Suprapubic skin (tissue), 4 donors: ENCODE measurements at regions not wholly inside any gene's neighbourhood (a gene's known extent, or its start where the extent isn't known, plus 50 kb on each side); places are given as distances from the start of the nearest gene placed in this dataset.

ENCODE experiments used
- DNase-seq, 2 donors: peaks; one replicate each; pipeline ENCODE4 v3.0.0-alpha.2; 2019; ENCODE audit warnings: low spot score in 2 of 2
- H3K27ac ChIP-seq: fragments of 200-600 bp; sonication (generic); one replicate; pipeline ENCODE4 v1.5.1; 2019
- H3K27me3 ChIP-seq: fragments of 200-600 bp; sonication (generic); one replicate; pipeline ENCODE4 v1.5.1; 2019
- H3K36me3 ChIP-seq: fragments of 200-600 bp; sonication (generic); one replicate; pipeline ENCODE4 v1.5.1; 2019
- H3K4me1 ChIP-seq: fragments of 200-600 bp; sonication (generic); one replicate; pipeline ENCODE4 v1.5.1; 2019
- H3K4me3 ChIP-seq: fragments of 200-600 bp; sonication (generic); one replicate; pipeline ENCODE4 v1.5.1; 2019; ENCODE audit warnings: mild to moderate bottlenecking
- H3K9me3 ChIP-seq: fragments of 200-600 bp; sonication (generic); one replicate; pipeline ENCODE4 v1.5.1; 2019
- EP300 ChIP-seq: sonication (generic); formaldehyde crosslinking; IDR thresholded peaks from one replicate; pipeline ENCODE4 v1.6.1; 2017; ENCODE audit warnings: antibody characterized with exemption
- POLR2A ChIP-seq, 2 donors: fragments of 450-650 bp; IDR thresholded peaks; one replicate each; pipeline ENCODE4 v1.6.1; 2017; ENCODE audit warnings: antibody characterized with exemption in 2 of 2, mild to moderate bottlenecking in 2 of 2, moderate library complexity in 2 of 2
- POLR2AphosphoS5 ChIP-seq, 3 donors: sonication (generic); formaldehyde crosslinking; IDR thresholded peaks; one replicate each; pipeline ENCODE4 v1.6.1; 2017; ENCODE audit warnings: antibody characterized with exemption in 3 of 3
- WGBS: methylation state at CpG from one replicate; pipeline ENCODE4 v1.1.5; 2018; 5-methylcytosine and 5-hydroxymethylcytosine counted together
- TF ChIP-seq, protein P1 (sequence below), 2 donors: fragments of 200-600 bp in 1 of 2; fragments of 450-650 bp in 1 of 2; sonication (generic) in 1 of 2; IDR thresholded peaks; one replicate each; pipeline ENCODE4 v1.5.1; 2016 to 2019; ENCODE audit warnings: antibody characterized with exemption in 2 of 2, mild to moderate bottlenecking in 1 of 2, moderate library complexity in 1 of 2

DNA sequence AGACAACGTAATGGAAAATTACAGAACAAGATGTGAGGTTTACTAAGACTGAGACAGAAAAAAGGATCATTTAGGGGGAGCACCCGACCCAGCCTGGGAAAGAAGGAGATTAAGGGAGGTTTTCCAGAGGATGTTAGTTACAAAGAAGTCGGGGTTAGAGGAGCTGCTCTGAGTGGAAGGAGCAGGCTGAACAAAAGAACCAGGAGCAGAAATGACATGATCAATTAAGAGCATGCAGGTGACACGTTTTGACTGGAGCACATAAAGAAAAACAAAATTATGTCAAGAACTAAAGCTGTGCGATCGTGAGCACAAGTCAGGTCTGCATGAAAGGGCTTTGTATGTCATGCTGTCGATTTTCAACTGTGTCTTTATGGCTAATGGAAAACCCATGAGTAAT is 417.3 kb upstream of the MARCKS start:
- H3K9me3 ChIP-seq = no peaks in the 10 kb centered on the region
- no peak for DNase-seq
- WGBS = 87% methylated on average over 7 of the region's 7 CpGs
- no peak for TF ChIP-seq POLR2A (IDR thresholded peaks at IDR 0.05)
- TF ChIP-seq EP300 = no peak
- TF ChIP-seq, protein P1, sequence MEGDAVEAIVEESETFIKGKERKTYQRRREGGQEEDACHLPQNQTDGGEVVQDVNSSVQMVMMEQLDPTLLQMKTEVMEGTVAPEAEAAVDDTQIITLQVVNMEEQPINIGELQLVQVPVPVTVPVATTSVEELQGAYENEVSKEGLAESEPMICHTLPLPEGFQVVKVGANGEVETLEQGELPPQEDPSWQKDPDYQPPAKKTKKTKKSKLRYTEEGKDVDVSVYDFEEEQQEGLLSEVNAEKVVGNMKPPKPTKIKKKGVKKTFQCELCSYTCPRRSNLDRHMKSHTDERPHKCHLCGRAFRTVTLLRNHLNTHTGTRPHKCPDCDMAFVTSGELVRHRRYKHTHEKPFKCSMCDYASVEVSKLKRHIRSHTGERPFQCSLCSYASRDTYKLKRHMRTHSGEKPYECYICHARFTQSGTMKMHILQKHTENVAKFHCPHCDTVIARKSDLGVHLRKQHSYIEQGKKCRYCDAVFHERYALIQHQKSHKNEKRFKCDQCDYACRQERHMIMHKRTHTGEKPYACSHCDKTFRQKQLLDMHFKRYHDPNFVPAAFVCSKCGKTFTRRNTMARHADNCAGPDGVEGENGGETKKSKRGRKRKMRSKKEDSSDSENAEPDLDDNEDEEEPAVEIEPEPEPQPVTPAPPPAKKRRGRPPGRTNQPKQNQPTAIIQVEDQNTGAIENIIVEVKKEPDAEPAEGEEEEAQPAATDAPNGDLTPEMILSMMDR (IDR thresholded peaks at IDR 0.05) = no peak
- no peak for TF ChIP-seq POLR2AphosphoS5 (IDR thresholded peaks at IDR 0.05)
- no peaks in the 10 kb centered on the region for H3K36me3 ChIP-seq
- H3K27me3 ChIP-seq = no peaks in the 10 kb centered on the region
- no peak overlapping the region for H3K27ac ChIP-seq
- no peak overlapping the region for H3K4me3 ChIP-seq
- peaks cover 4% of the 10 kb centered on the region for H3K4me1 ChIP-seq

DNA sequence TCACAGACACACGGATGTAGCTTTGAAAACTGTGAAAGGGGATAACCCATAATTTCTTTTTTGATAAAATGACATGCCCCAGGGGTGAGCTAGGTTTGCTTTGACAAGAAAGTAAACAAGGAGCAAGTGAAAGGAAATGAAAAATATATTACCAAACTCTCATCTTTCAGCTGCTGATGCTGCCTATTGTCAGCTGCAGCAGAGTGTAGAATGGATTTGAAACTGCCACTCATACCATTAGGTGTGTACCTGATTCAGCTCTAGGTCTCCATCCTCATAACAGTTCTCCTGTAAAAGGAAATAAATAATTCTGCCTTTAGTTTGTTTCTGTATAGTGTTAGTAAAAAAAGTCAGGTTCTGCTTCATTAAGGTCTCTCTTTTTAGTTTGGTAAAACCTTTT is 415.1 kb upstream of the MARCKS start:
- 66% methylated on average over 1 of the region's 1 CpG for WGBS
- H3K4me3 ChIP-seq = no peak overlapping the region
- H3K9me3 ChIP-seq = no peaks in the 10 kb centered on the region
- no peak for DNase-seq
- TF ChIP-seq, protein P1 (IDR thresholded peaks at IDR 0.05) = no peak
- TF ChIP-seq POLR2A (IDR thresholded peaks at IDR 0.05) (no peak), POLR2AphosphoS5 (IDR thresholded peaks at IDR 0.05) (no peak), EP300 (no peak)
- H3K27ac ChIP-seq = no peak overlapping the region
- H3K4me1 ChIP-seq = no peaks in the 10 kb centered on the region
- no peaks in the 10 kb centered on the region for H3K27me3 ChIP-seq
- H3K36me3 ChIP-seq = no peaks in the 10 kb centered on the region

DNA sequence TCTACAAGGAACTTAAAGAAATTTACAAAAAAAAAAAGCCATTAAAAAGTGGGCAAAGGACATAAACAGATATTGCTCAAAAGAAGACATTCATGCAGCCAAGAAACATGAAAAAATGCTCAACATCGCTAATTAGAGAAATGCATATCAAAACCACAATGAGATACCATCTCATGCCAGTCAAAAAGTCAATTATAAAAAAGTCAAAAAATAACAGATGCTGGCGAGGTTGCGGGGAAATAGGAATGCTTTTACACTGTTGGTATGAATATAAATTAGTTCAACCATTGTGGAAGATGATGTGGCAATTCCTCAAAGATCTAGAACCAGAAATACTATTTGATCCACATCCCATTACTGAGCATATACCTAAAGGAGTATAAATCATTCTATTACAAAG is 411.9 kb upstream of the MARCKS start:
- Histone ChIP-seq H3K27me3 (no peaks in the 10 kb centered on the region), H3K4me1 (peaks cover 4% of the 10 kb centered on the region), H3K36me3 (no peaks in the 10 kb centered on the region), H3K27ac (no peak overlapping the region), H3K9me3 (no peaks in the 10 kb centered on the region), H3K4me3 (no peak overlapping the region)
- DNase-seq = no peak
- TF ChIP-seq, protein P1 (IDR thresholded peaks at IDR 0.05) = no peak
- TF ChIP-seq POLR2AphosphoS5 (IDR thresholded peaks at IDR 0.05) = no peak
- TF ChIP-seq POLR2A (IDR thresholded peaks at IDR 0.05) = no peak
- no peak for TF ChIP-seq EP300
- 90% methylated on average over 3 of the region's 3 CpGs for WGBS

DNA sequence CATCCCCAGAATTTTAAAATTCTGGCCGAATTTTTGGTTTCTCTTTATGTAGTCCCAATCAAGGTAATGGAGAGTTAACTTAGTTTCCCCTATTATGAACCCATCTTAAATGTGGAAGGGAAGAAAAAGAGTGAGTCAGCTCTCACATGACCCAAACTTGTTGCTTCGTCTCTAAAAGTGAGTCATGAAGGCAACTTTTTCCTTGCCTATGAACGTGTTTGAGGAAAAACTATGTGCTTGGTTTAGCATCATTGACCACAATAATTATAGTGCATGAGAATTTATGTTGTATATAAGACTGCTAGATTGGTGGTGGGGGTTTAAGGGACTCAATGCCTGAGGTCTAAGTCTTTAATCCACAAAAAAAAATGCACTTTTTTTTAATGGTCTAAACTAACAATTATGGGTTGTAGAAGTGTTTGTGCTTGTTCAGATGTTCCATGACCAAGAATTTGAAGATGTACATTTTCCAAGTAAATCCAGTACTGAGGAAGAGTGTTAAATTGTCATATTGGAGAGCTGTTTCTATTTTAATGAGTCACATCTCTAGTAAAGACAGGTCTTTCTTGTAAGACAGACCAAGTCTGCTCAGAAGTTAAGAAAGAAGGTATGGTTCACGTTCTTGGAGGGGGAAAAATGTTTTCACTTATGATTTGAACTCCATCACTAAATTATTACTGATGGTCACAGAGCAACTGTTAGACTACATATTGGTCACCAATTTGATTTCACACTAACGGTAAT is 409.9 kb upstream of the MARCKS start:
- 38% methylated on average over 5 of the region's 5 CpGs for WGBS
- peaks cover 4% of the 10 kb centered on the region for H3K4me1 ChIP-seq

DNA sequence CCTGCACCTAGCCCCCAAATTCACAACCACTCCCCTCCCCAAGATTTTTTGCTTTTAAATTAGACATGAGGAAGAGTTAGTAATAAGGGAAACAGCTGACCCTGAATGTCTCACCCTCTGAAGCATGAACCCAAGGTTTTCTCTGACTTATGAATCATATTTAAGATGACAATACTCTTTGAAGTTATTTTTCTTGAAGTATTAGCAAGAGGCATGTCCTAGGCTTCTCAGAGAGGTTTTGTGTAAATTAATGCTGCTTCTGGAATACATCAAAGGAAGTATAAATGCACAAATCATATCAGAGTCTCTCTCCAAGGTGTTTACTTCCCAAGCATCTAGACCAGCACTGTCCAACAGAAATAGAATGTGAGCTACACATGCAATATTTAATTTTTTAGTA is 408.1 kb upstream of the MARCKS start:
- DNase-seq = no peak
- TF ChIP-seq POLR2A (IDR thresholded peaks at IDR 0.05) = no peak
- TF ChIP-seq, protein P1 (IDR thresholded peaks at IDR 0.05) = no peak
- Histone ChIP-seq H3K9me3 (no peaks in the 10 kb centered on the region), H3K27me3 (no peaks in the 10 kb centered on the region), H3K4me3 (no peak overlapping the region), H3K4me1 (peaks cover 4% of the 10 kb centered on the region), H3K27ac (no peak overlapping the region), H3K36me3 (no peaks in the 10 kb centered on the region)

More for the DNA sequence above, 409.9 kb upstream of the MARCKS start:
- Histone ChIP-seq H3K36me3 (no peaks in the 10 kb centered on the region), H3K27me3 (no peaks in the 10 kb centered on the region), H3K4me3 (no peak overlapping the region), H3K27ac (no peak overlapping the region), H3K9me3 (no peaks in the 10 kb centered on the region)
- TF ChIP-seq POLR2A (IDR thresholded peaks at IDR 0.05) (no peak), POLR2AphosphoS5 (IDR thresholded peaks at IDR 0.05) (peak in 1 of 3 donors; percentile 37)
- DNase-seq = no peak

DNA sequence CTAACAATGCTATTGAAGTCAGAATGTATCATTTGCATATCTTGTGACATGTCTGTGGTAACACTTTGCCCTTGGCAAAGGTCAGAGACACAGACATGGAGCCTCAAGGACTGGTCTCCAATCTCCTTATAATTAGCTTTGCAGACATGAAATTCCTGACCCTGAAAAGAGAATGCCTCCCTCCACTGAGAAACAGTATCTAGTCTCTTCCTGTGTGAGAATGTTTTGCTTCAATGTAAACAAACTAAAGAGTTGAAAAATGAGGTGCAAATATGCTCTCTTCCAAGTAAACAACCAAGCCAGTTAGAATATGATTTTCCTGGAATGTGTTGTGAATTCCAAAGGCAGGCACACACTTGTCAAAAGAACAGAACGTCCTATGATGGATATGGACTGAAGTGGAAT is 407.1 kb upstream of the MARCKS start:
- no peak for TF ChIP-seq EP300
- TF ChIP-seq POLR2A (IDR thresholded peaks at IDR 0.05) = no peak
- TF ChIP-seq, protein P1 (IDR thresholded peaks at IDR 0.05) = no peak
- no peak for TF ChIP-seq POLR2AphosphoS5 (IDR thresholded peaks at IDR 0.05)
- no peak overlapping the region for H3K4me3 ChIP-seq
- no peaks in the 10 kb centered on the region for H3K36me3 ChIP-seq
- DNase-seq = no peak
- 27% methylated on average over 1 of the region's 1 CpG for WGBS
- peaks cover 4% of the 10 kb centered on the region for H3K4me1 ChIP-seq
- H3K27me3 ChIP-seq = no peaks in the 10 kb centered on the region
- no peaks in the 10 kb centered on the region for H3K9me3 ChIP-seq
- peak overlapping the region; percentile 36 for H3K27ac ChIP-seq
